ENCODE measurements at regions not wholly inside any gene's neighbourhood (a gene's known extent, or its start where the extent isn't known, plus 50 kb on each side); places are given as distances from the start of the nearest gene placed in this dataset.
"Not testable (repeated sequence)": the region's sequence is repeated elsewhere in the genome, so short reads cannot be mapped to it uniquely, and the experiment has no call there.

- Histone ChIP-seq H3K9me3 (ENCODE audit: control insufficient read depth, low read depth, low read length) (no peaks in the 10 kb centered on the region), H3K27ac (ENCODE audit: control insufficient read depth, insufficient read depth, low read length) (no peak overlapping the region), H3K36me3 (ENCODE audit: control insufficient read depth in 2 of 2, extremely low read depth in 1 of 2, insufficient read depth in 2 of 2, low read length in 2 of 2) (no peaks in the 10 kb centered on the region), H3K4me3 (ENCODE audit: control insufficient read depth in 2 of 3, extremely low read depth in 1 of 3, insufficient read depth in 2 of 3, low read depth in 1 of 3, low read length in 3 of 3) (no peak overlapping the region), H3K79me2 (ENCODE audit: control insufficient read depth, insufficient read depth, low read length) (no peaks in the 10 kb centered on the region), H3K9ac (ENCODE audit: control insufficient read depth, extremely low read depth, insufficient read depth, low read length) (no peak overlapping the region), H3K27me3 (ENCODE audit: control insufficient read depth, extremely low read depth, insufficient read depth, low read length) (no peaks in the 10 kb centered on the region), H3K4me1 (ENCODE audit: control insufficient read depth, extremely low read depth, insufficient read depth, low read length) (peaks cover 4% of the 10 kb centered on the region), H3K4me2 (ENCODE audit: control insufficient read depth, extremely low read depth, insufficient read depth, low read depth, low read length) (no peak overlapping the region), H4K20me1 (ENCODE audit: control insufficient read depth, extremely low read depth, insufficient read depth, low read length) (no peaks in the 10 kb centered on the region), H3K9me1 (ENCODE audit: control insufficient read depth, extremely low read depth, insufficient read depth, low read length) (no peaks in the 10 kb centered on the region), H2AFZ (ENCODE audit: control insufficient read depth, low read length) (no peak overlapping the region)
- dilution Hi-C loops (cut with MboI; ENCODE audit: extremely low pct_ligation_motif_present, low sequenced_read_pairs) = no loop called here
- no peak for TF ChIP-seq CTCF (optimal IDR thresholded peaks at IDR 0.05 in 1 of 3, IDR thresholded peaks at IDR 0.05 in 1 of 3, conservative IDR thresholded peaks at IDR 0.05 in 1 of 3; ENCODE audit: extremely low read depth in 1 of 3, insufficient read depth in 2 of 3, low read length in 3 of 3)
- TF ChIP-seq EZH2 (IDR thresholded peaks at IDR 0.05; ENCODE audit: low read length) = no peak
- FAIRE-seq (no peak), DNase-seq (ENCODE audit: low read depth, low spot score) (no peak)
Measured at GRCh38 chrX:13448941-13449340, 120.5 kb upstream of the EGFL6 start.

- H3K27me3 ChIP-seq (ENCODE audit: control insufficient read depth, extremely low read depth, insufficient read depth, low read length); H3K9me1 ChIP-seq (ENCODE audit: control insufficient read depth, extremely low read depth, insufficient read depth, low read length); H3K4me2 ChIP-seq (ENCODE audit: control insufficient read depth, extremely low read depth, insufficient read depth, low read depth, low read length); dilution Hi-C loops (cut with MboI; ENCODE audit: extremely low pct_ligation_motif_present, low sequenced_read_pairs); H3K4me1 ChIP-seq (ENCODE audit: control insufficient read depth, extremely low read depth, insufficient read depth, low read length); H3K9me3 ChIP-seq (ENCODE audit: control insufficient read depth, low read depth, low read length); H2AFZ ChIP-seq (ENCODE audit: control insufficient read depth, low read length); H3K9ac ChIP-seq (ENCODE audit: control insufficient read depth, extremely low read depth, insufficient read depth, low read length); H4K20me1 ChIP-seq (ENCODE audit: control insufficient read depth, extremely low read depth, insufficient read depth, low read length); H3K36me3 ChIP-seq (ENCODE audit: control insufficient read depth in 2 of 2, extremely low read depth in 1 of 2, insufficient read depth in 2 of 2, low read length in 2 of 2); H3K4me3 ChIP-seq (ENCODE audit: control insufficient read depth in 2 of 3, extremely low read depth in 1 of 3, insufficient read depth in 2 of 3, low read depth in 1 of 3, low read length in 3 of 3); DNase-seq (ENCODE audit: low read depth, low spot score); FAIRE-seq; H3K79me2 ChIP-seq (ENCODE audit: control insufficient read depth, insufficient read depth, low read length); H3K27ac ChIP-seq (ENCODE audit: control insufficient read depth, insufficient read depth, low read length): not testable (repeated sequence)
Measured at GRCh38 chrX:13441608-13442007, 121.8 kb upstream of the ATXN3L start.

- H2AFZ ChIP-seq (ENCODE audit: control insufficient read depth, low read length) = no peak overlapping the region
- no peaks in the 10 kb centered on the region for H3K79me2 ChIP-seq (ENCODE audit: control insufficient read depth, insufficient read depth, low read length)
- TF ChIP-seq CTCF (optimal IDR thresholded peaks at IDR 0.05 in 1 of 3, IDR thresholded peaks at IDR 0.05 in 1 of 3, conservative IDR thresholded peaks at IDR 0.05 in 1 of 3; ENCODE audit: extremely low read depth in 1 of 3, insufficient read depth in 2 of 3, low read length in 3 of 3) (no peak), EZH2 (IDR thresholded peaks at IDR 0.05; ENCODE audit: low read length) (no peak)
- H3K4me1 ChIP-seq (ENCODE audit: control insufficient read depth, extremely low read depth, insufficient read depth, low read length) = peaks cover 6% of the 10 kb centered on the region
- no peaks in the 10 kb centered on the region for H3K36me3 ChIP-seq (ENCODE audit: control insufficient read depth in 2 of 2, extremely low read depth in 1 of 2, insufficient read depth in 2 of 2, low read length in 2 of 2)
- dilution Hi-C loops (cut with MboI; ENCODE audit: extremely low pct_ligation_motif_present, low sequenced_read_pairs) = no loop called here
- H3K9me3 ChIP-seq (ENCODE audit: control insufficient read depth, low read depth, low read length) = no peaks in the 10 kb centered on the region
- H3K4me2 ChIP-seq (ENCODE audit: control insufficient read depth, extremely low read depth, insufficient read depth, low read depth, low read length) = no peak overlapping the region
- H3K9ac ChIP-seq (ENCODE audit: control insufficient read depth, extremely low read depth, insufficient read depth, low read length) = no peak overlapping the region
- no peaks in the 10 kb centered on the region for H3K27me3 ChIP-seq (ENCODE audit: control insufficient read depth, extremely low read depth, insufficient read depth, low read length)
- no peak overlapping the region for H3K4me3 ChIP-seq (ENCODE audit: control insufficient read depth in 2 of 3, extremely low read depth in 1 of 3, insufficient read depth in 2 of 3, low read depth in 1 of 3, low read length in 3 of 3)
- no peak overlapping the region for H3K27ac ChIP-seq (ENCODE audit: control insufficient read depth, insufficient read depth, low read length)
- no peaks in the 10 kb centered on the region for H3K9me1 ChIP-seq (ENCODE audit: control insufficient read depth, extremely low read depth, insufficient read depth, low read length)
- no peaks in the 10 kb centered on the region for H4K20me1 ChIP-seq (ENCODE audit: control insufficient read depth, extremely low read depth, insufficient read depth, low read length)
- DNase-seq (ENCODE audit: low read depth, low spot score) (no peak), FAIRE-seq (no peak)
Measured at GRCh38 chrX:13440176-13440575, 120.3 kb upstream of the ATXN3L start.

Data from keratinocyte (primary cell).